ENCODE measurements at regions not wholly inside any gene's neighbourhood (a gene's known extent, or its start where the extent isn't known, plus 50 kb on each side); places are given as distances from the start of the nearest gene placed in this dataset.

- TF ChIP-seq POLR2AphosphoS5 (IDR thresholded peaks at IDR 0.05; ENCODE audit: low read depth, low read length) = no peak
- no peak for TF ChIP-seq POLR2A (IDR thresholded peaks at IDR 0.05; ENCODE audit: low read depth, low read length)
These were observed 2049.5 kb upstream of the PRR20A start for GRCh38 chr13:55091172-55091571.
